K562 (cell line): ENCODE measurements at regions not wholly inside any gene's neighbourhood (a gene's known extent, or its start where the extent isn't known, plus 50 kb on each side); places are given as distances from the start of the nearest gene placed in this dataset.

ENCODE experiments used
- ATAC-seq: fragments of 200-7000 bp; cut with Tn5 transposase; 3 replicates; pipeline ENCODE4 v1.9.1; 2020; ENCODE audit warnings: moderate library complexity
- BruUV-seq: library from RNA; stranded (reverse); fragments of 400-500 nt; replicated peaks from 2 replicates; lab custom pipeline; 2021; lab: Mats Ljungman, UMichigan
- CTCF ChIA-PET: fragments of 300-600 bp; formaldehyde crosslinking; extraction: SDS; loops from one replicate; lab custom pipeline; 2021; ENCODE audit warnings: low intra/inter-chr PET ratio; lab: Yijun Ruan, JAX
- POLR2A ChIA-PET: fragments of 300-600, 350-650 bp; sonication (Branson Sonifier 250); formaldehyde crosslinking; extraction: SDS; loops from one replicate; lab custom pipeline; 2021; ENCODE audit warnings: antibody characterized with exemption, inconsistent platforms; lab: Yijun Ruan, JAX
- DNase-seq, 4 experiments: peaks; one replicate each; pipeline versions ENCODE4 v3.0.0 to v3.0.0-alpha.2; 2011 to 2018; ENCODE audit warnings: low spot score in 3 of 4, mixed read lengths in 3 of 4; ENCODE audit errors: extremely low read depth in 1 of 4
- FAIRE-seq: peaks from 2 replicates; lab custom pipeline; 2011; peaks lifted over from hg19 to GRCh38; lab: Jason Lieb, UNC
- H2AFZ ChIP-seq: 2 replicates; pipeline ENCODE4 v1.6.0; 2011; ENCODE audit warnings: low read depth, low read length, control low read depth, inconsistent platforms
- H3K27ac ChIP-seq: fragments of 200-600 bp; 3 replicates; pipeline ENCODE4 v1.8.0; 2011; ENCODE audit warnings: low read depth, mild to moderate bottlenecking, control low read depth, inconsistent platforms, low read length, moderate library complexity, mixed read lengths; ENCODE audit errors: extremely low read depth
- H3K27me3 ChIP-seq, 2 experiments: fragments of 300-600 bp in 1 of 2; 2 replicates in 1 of 2; 3 replicates in 1 of 2; pipeline versions ENCODE4 v1.6.0 to v1.8.0; 2011; ENCODE audit warnings: inconsistent platforms in 2 of 2, low read length in 2 of 2, mild to moderate bottlenecking in 1 of 2, mixed read lengths in 1 of 2, moderate library complexity in 1 of 2; ENCODE audit not compliant: control insufficient read depth in 2 of 2, insufficient read depth in 2 of 2
- H3K36me3 ChIP-seq: fragments of 300-600 bp; 3 replicates; pipeline ENCODE4 v1.8.0; 2011; ENCODE audit warnings: mild to moderate bottlenecking, low read length, inconsistent platforms; ENCODE audit not compliant: control insufficient read depth, insufficient read depth
- H3K4me1 ChIP-seq, 2 experiments: fragments of 200-600 bp in 1 of 2; replicated peaks in 1 of 2; 2 replicates in 1 of 2; 3 replicates in 1 of 2; pipeline versions ENCODE4 v1.5.1 to v1.8.0; 2011; ENCODE audit warnings: inconsistent platforms in 2 of 2, low read length in 2 of 2, mild to moderate bottlenecking in 1 of 2, mixed read lengths in 1 of 2, moderate library complexity in 1 of 2; ENCODE audit not compliant: control insufficient read depth in 2 of 2, insufficient read depth in 2 of 2
- H3K4me2 ChIP-seq: 2 replicates; pipeline ENCODE4 v1.6.1; 2011; ENCODE audit warnings: low read length, control low read depth, inconsistent platforms, mixed read lengths; ENCODE audit not compliant: insufficient read depth
- H3K4me3 ChIP-seq: fragments of 200-600 bp; sonication (generic), shearing (Covaris generic); 2 replicates; pipeline ENCODE4 v1.5.1; 2016; ENCODE audit warnings: control low read depth, inconsistent platforms
- H3K79me2 ChIP-seq: fragments of 200-600 bp; 3 replicates; pipeline ENCODE4 v1.8.0; 2011; ENCODE audit warnings: low read length, inconsistent platforms; ENCODE audit not compliant: control insufficient read depth, insufficient read depth
- H3K9ac ChIP-seq, 2 experiments: 2 replicates each; pipeline versions ENCODE4 v1.6.0 to v1.6.1; 2011; ENCODE audit warnings: low read depth in 2 of 2, low read length in 2 of 2, control low read depth in 1 of 2, inconsistent platforms in 1 of 2, mild to moderate bottlenecking in 1 of 2, mixed read lengths in 1 of 2; ENCODE audit not compliant: insufficient read depth in 1 of 2
- H3K9me1 ChIP-seq: one replicate; pipeline ENCODE4 v1.6.0; 2011; ENCODE audit warnings: inconsistent platforms, mild to moderate bottlenecking, low read length, moderate library complexity; ENCODE audit not compliant: control insufficient read depth, insufficient read depth
- H3K9me3 ChIP-seq: replicated peaks from 2 replicates; pipeline ENCODE4 v1.5.1; 2011; ENCODE audit warnings: low read depth, low read length, inconsistent platforms; ENCODE audit not compliant: control insufficient read depth, insufficient read depth
- H4K20me1 ChIP-seq: replicated peaks from 2 replicates; pipeline ENCODE4 v1.6.1; 2011; ENCODE audit warnings: low read length, inconsistent platforms, mixed read lengths; ENCODE audit not compliant: control insufficient read depth, insufficient read depth
- CREB5 ChIP-seq: fragments of 250-450 bp; sonication (Bioruptor Pico); IDR thresholded peaks from 2 replicates; pipeline ENCODE4 v1.5.0; 2020; ENCODE audit warnings: mild to moderate bottlenecking
- DACH1 ChIP-seq: fragments of 450-650 bp; IDR thresholded peaks from 2 replicates; pipeline ENCODE4 v1.6.1; 2018; ENCODE audit not compliant: partially characterized antibody
- ESRRB ChIP-seq: fragments of 250-450 bp; sonication (Bioruptor Pico); IDR thresholded peaks from 2 replicates; pipeline ENCODE4 v1.5.0; 2020; ENCODE audit warnings: mild to moderate bottlenecking, moderate library complexity, borderline replicate concordance
- GATAD2A ChIP-seq: fragments of 450-650 bp; IDR thresholded peaks from 2 replicates; pipeline ENCODE4 v1.6.1; 2017
- GTF2F1 ChIP-seq: IDR thresholded peaks from 2 replicates; pipeline ENCODE4 v1.6.1; 2011; ENCODE audit warnings: low read depth, low read length, improper control_type of control experiment
- HDAC3 ChIP-seq: fragments of 450-650 bp; IDR thresholded peaks from 2 replicates; pipeline ENCODE4 v1.6.1; 2018; ENCODE audit warnings: borderline replicate concordance, mild to moderate bottlenecking, moderate library complexity; ENCODE audit not compliant: partially characterized antibody
- HNRNPH1 ChIP-seq: fragments of 200-400 bp; formaldehyde crosslinking; optimal IDR thresholded peaks from 2 replicates; pipeline ENCODE3; 2017; ENCODE audit warnings: low read depth, mild to moderate bottlenecking, low read length, moderate library complexity
- KDM1A ChIP-seq, 2 experiments: fragments of 450-650 bp; IDR thresholded peaks; 2 replicates each; pipeline ENCODE4 v1.6.1; 2016; ENCODE audit warnings: mild to moderate bottlenecking in 2 of 2
- L3MBTL2 ChIP-seq: fragments of 450-650 bp; IDR thresholded peaks from 2 replicates; pipeline ENCODE4 v1.6.1; 2016; ENCODE audit warnings: mild to moderate bottlenecking, moderate library complexity
- NFYB ChIP-seq: IDR thresholded peaks from 2 replicates; pipeline ENCODE4 v1.6.1; 2011; ENCODE audit warnings: mild to moderate bottlenecking, moderate library complexity; ENCODE audit not compliant: insufficient read length; ENCODE audit errors: extremely low read depth
- NR3C1 ChIP-seq: sonication (generic); formaldehyde crosslinking; IDR thresholded peaks from 2 replicates; pipeline ENCODE4 v1.8.1; 2022; ENCODE audit warnings: missing genetic modification reagents
- SAFB2 ChIP-seq: fragments of 200-400 bp; formaldehyde crosslinking; IDR thresholded peaks from 2 replicates; pipeline ENCODE4 v1.6.1; 2018; ENCODE audit warnings: borderline replicate concordance, low read length, low read depth, moderate library complexity; ENCODE audit not compliant: severe bottlenecking
- WGBS: fragments of 100-300 bp; shearing (Covaris generic); methylation state at CpG from one replicate; pipeline ENCODE4 v1.1.6; 2016; ENCODE audit warnings: low coverage, mixed read lengths; ENCODE audit not compliant: insufficient coverage; ENCODE audit errors: missing lambda C conversion rate; 5-methylcytosine and 5-hydroxymethylcytosine counted together
- in situ Hi-C: fragments of 300-500 bp; cut with MboI; formaldehyde crosslinking; loops from 4 replicates; pipeline ENCODE4 v1.15.0; 2018; ENCODE audit warnings: inconsistent platforms, mixed read lengths
- intact Hi-C: fragments of 100-400 bp; cut with micrococcal nuclease; formaldehyde crosslinking; loops from 2 replicates; pipeline ENCODE4 v1.14.2; 2022
- TF ChIP-seq, protein P1 (sequence below), 2 experiments: fragments of 450-650 bp; IDR thresholded peaks; 2 replicates each; pipeline ENCODE4 v1.6.1; 2016; ENCODE audit warnings: mild to moderate bottlenecking in 2 of 2, borderline replicate concordance in 1 of 2, low read depth in 1 of 2, moderate library complexity in 1 of 2

GRCh38 chr2:116804901-116805300 is 1009.6 kb upstream of the DDX18 start:
- ATAC-seq = no peak
- H3K4me1 ChIP-seq = no peaks in the 10 kb centered on the region
- BruUV-seq = no TSS peak
- H3K9me3 ChIP-seq = no peaks in the 10 kb centered on the region
- WGBS = 0% methylated on average over 2 of the region's 2 CpGs
- CTCF ChIA-PET = no interaction called here
- in situ Hi-C loops = no loop called here
- DNase-seq = no peak
- no peak for FAIRE-seq
- no peaks in the 10 kb centered on the region for H3K36me3 ChIP-seq
- no peak overlapping the region for H3K4me3 ChIP-seq
- no peaks in the 10 kb centered on the region for H3K79me2 ChIP-seq
- no peaks in the 10 kb centered on the region for H3K27me3 ChIP-seq
- H2AFZ ChIP-seq = no peak overlapping the region
- H3K9ac ChIP-seq = no peak overlapping the region
- H3K4me2 ChIP-seq = no peak overlapping the region
- H3K9me1 ChIP-seq = no peaks in the 10 kb centered on the region
- intact Hi-C loops = no loop called here
- POLR2A ChIA-PET = no interaction called here
- H3K27ac ChIP-seq = no peak overlapping the region
- no peaks in the 10 kb centered on the region for H4K20me1 ChIP-seq
- TF ChIP-seq, protein P1, sequence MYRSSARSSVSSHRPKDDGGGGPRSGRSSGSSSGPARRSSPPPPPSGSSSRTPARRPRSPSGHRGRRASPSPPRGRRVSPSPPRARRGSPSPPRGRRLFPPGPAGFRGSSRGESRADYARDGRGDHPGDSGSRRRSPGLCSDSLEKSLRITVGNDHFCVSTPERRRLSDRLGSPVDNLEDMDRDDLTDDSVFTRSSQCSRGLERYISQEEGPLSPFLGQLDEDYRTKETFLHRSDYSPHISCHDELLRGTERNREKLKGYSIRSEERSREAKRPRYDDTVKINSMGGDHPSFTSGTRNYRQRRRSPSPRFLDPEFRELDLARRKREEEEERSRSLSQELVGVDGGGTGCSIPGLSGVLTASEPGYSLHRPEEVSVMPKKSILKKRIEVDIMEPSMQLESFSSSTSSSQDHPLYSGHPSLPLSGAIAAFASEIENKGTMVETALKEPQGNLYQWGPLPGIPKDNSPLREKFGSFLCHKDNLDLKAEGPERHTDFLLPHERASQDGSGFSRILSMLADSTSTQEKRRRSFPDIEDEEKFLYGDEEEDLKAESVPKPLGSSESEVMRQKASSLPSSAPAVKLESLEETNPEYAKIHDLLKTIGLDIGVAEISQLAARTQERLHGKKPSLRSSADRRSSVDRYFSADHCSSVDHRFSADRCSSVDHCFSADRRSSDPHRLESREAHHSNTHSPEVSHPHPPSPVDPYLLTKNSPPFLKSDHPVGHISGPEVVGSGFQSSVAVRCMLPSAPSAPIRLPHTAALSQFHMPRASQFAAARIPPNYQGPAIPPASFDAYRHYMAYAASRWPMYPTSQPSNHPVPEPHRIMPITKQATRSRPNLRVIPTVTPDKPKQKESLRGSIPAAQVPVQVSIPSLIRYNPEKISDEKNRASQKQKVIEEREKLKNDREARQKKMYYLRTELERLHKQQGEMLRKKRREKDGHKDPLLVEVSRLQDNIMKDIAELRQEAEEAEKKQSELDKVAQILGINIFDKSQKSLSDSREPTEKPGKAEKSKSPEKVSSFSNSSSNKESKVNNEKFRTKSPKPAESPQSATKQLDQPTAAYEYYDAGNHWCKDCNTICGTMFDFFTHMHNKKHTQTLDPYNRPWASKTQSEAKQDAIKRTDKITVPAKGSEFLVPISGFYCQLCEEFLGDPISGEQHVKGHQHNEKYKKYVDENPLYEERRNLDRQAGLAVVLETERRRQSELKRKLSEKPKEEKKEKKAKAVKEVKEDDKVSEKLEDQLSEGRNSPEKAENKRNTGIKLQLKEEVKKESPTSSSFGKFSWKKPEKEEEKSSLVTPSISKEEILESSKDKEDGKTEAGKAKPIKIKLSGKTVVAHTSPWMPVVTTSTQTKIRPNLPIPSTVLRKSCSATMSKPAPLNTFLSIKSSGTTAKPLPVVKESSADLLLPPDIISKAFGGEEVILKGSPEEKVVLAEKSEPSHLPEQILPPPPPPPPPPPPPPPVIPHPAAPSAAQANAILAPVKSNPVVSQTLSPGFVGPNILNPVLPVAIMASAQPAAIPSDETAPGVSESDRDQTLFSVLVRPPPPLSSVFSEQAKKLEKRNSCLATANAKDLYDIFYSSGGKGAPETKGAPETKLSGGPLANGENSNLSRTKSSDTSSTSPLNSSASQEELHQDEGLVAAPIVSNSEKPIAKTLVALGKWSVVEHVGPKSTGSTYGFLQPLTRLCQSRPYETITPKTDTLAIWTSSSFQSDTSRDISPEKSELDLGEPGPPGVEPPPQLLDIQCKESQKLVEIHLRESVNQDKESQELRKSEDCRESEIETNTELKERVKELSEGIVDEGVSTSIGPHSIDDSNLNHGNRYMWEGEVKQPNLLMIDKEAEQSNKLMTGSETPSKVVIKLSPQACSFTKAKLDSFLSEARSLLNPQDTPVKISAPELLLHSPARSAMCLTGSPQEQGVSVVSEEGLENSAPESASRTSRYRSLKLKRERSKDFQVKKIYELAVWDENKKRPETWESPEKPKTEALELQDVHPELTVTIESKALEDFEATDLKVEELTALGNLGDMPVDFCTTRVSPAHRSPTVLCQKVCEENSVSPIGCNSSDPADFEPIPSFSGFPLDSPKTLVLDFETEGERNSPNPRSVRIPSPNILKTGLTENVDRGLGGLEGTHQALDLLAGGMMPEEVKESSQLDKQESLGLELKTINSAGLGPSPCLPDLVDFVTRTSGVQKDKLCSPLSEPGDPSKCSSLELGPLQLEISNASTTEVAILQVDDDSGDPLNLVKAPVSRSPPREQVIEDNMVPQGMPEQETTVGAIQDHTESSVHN (IDR thresholded peaks at IDR 0.05; ENCODE audit: borderline replicate concordance in 1 of 2, low read depth in 1 of 2) = no peak
- TF ChIP-seq NR3C1 (CRISPR knock-in tag) (no peak), HNRNPH1 (no peak), L3MBTL2 (no peak), KDM1A (IDR thresholded peaks at IDR 0.05) (no peak), ESRRB (CRISPR knock-in tag) (no peak), NFYB (no peak), CREB5 (no peak), DACH1 (no peak), SAFB2 (no peak), GATAD2A (no peak), GTF2F1 (no peak), HDAC3 (no peak)
